GM12878 (cell line): ENCODE measurements at regions not wholly inside any gene's neighbourhood (a gene's known extent, or its start where the extent isn't known, plus 50 kb on each side); places are given as distances from the start of the nearest gene placed in this dataset.

Experiments used
- ATAC-seq: fragments of 200-7000 bp; cut with Tn5 transposase; 3 replicates; pipeline ENCODE4 v1.9.1; 2020; ENCODE audit warnings: mild to moderate bottlenecking, moderate library complexity
- BruUV-seq: library from RNA; stranded (reverse); fragments of 400-500 nt; replicated peaks from 2 replicates; lab custom pipeline; 2021; lab: Mats Ljungman, UMichigan
- CTCF ChIA-PET: fragments of 300-600 bp; sonication (Branson Sonifier 250); formaldehyde crosslinking; extraction: SDS; loops from one replicate; lab custom pipeline; 2021; ENCODE audit warnings: inconsistent platforms; lab: Yijun Ruan, JAX
- POLR2A ChIA-PET: fragments of 350-600 bp; formaldehyde crosslinking; extraction: SDS; loops from one replicate; lab custom pipeline; 2021; ENCODE audit warnings: inconsistent platforms; lab: Charles Lee
- RAD21 ChIA-PET: fragments of 300-600 bp; sonication (Branson Sonifier 250); formaldehyde crosslinking; loops from one replicate; lab custom pipeline; 2023; ENCODE audit warnings: antibody characterized with exemption; ENCODE audit not compliant: unreplicated experiment; lab: Charles Lee
- SMC1A ChIA-PET: fragments of 300-600 bp; sonication (Branson Sonifier 250); formaldehyde crosslinking; loops from one replicate; lab custom pipeline; 2023; ENCODE audit not compliant: unreplicated experiment, uncharacterized antibody; lab: Charles Lee
- DNase-seq: peaks from one replicate; pipeline ENCODE4 v3.0.0-alpha.2; 2011; ENCODE audit warnings: low read depth, low spot score
- FAIRE-seq: peaks from 3 replicates; lab custom pipeline; 2011; peaks lifted over from hg19 to GRCh38; lab: Jason Lieb, UNC
- H2AFZ ChIP-seq: 2 replicates; pipeline ENCODE4 v1.6.0; 2011; ENCODE audit warnings: low read depth, low read length, control low read depth; ENCODE audit not compliant: control insufficient read depth
- H3K27ac ChIP-seq: 2 replicates; pipeline ENCODE4 v1.5.1; 2011; ENCODE audit warnings: control low read depth; ENCODE audit not compliant: control insufficient read depth, insufficient read depth
- H3K27me3 ChIP-seq, 2 experiments: replicated peaks in 1 of 2; 2 replicates each; pipeline versions ENCODE4 v1.6.0 to v1.6.1; 2011; ENCODE audit warnings: low read length in 1 of 2; ENCODE audit not compliant: control insufficient read depth in 2 of 2, insufficient read depth in 2 of 2
- H3K36me3 ChIP-seq, 2 experiments: 2 replicates each; pipeline ENCODE4 v1.5.1; 2011; ENCODE audit warnings: low read length in 1 of 2; ENCODE audit not compliant: control insufficient read depth in 2 of 2, insufficient read depth in 2 of 2
- H3K4me1 ChIP-seq: 2 replicates; pipeline ENCODE4 v1.6.1; 2011; ENCODE audit warnings: mild to moderate bottlenecking, low read length, moderate library complexity, mixed read lengths; ENCODE audit not compliant: control insufficient read depth, insufficient read depth
- H3K4me2 ChIP-seq: 2 replicates; pipeline ENCODE4 v1.6.0; 2011; ENCODE audit warnings: control low read depth; ENCODE audit not compliant: control insufficient read depth, insufficient read depth
- H3K4me3 ChIP-seq: fragments of 200-600 bp; sonication (generic); 2 replicates; pipeline ENCODE4 v1.5.1; 2016
- H3K79me2 ChIP-seq: 2 replicates; pipeline ENCODE4 v1.6.0; 2011; ENCODE audit warnings: low read length; ENCODE audit not compliant: control insufficient read depth, insufficient read depth
- H3K9ac ChIP-seq: 2 replicates; pipeline ENCODE4 v1.8.0; 2011; ENCODE audit warnings: low read length, control low read depth, mixed read lengths; ENCODE audit not compliant: control insufficient read depth, insufficient read depth
- H3K9me3 ChIP-seq: replicated peaks from 3 replicates; pipeline ENCODE4 v1.5.1; 2011; ENCODE audit warnings: mild to moderate bottlenecking, low read length; ENCODE audit not compliant: control insufficient read depth, insufficient read depth
- H4K20me1 ChIP-seq: 2 replicates; pipeline ENCODE4 v1.6.0; 2011; ENCODE audit not compliant: control insufficient read depth, insufficient read depth
- ESRRA ChIP-seq: IDR thresholded peaks from 2 replicates; pipeline ENCODE4 v1.6.1; 2012; ENCODE audit warnings: mild to moderate bottlenecking, low read length, improper control_type of control experiment
- FOS ChIP-seq: IDR thresholded peaks from 3 replicates; pipeline ENCODE4 v1.6.1; 2011; ENCODE audit warnings: borderline replicate concordance; ENCODE audit not compliant: insufficient read length; ENCODE audit errors: extremely low read depth
- FOXK2 ChIP-seq: fragments of 450-650 bp; IDR thresholded peaks from 2 replicates; pipeline ENCODE4 v1.6.1; 2017; ENCODE audit warnings: mild to moderate bottlenecking, moderate library complexity
- IKZF1 ChIP-seq: fragments of 450-650 bp; conservative IDR thresholded peaks from 2 replicates; pipeline ENCODE4 v1.6.1; 2017; ENCODE audit warnings: antibody characterized with exemption, mild to moderate bottlenecking
- KLF5 ChIP-seq: fragments of 450-650 bp; IDR thresholded peaks from 2 replicates; pipeline ENCODE4 v1.6.1; 2014; ENCODE audit warnings: mild to moderate bottlenecking; ENCODE audit not compliant: partially characterized antibody
- LARP7 ChIP-seq: fragments of 450-650 bp; IDR thresholded peaks from 2 replicates; pipeline ENCODE4 v1.6.1; 2017; ENCODE audit warnings: mild to moderate bottlenecking
- NRF1 ChIP-seq: conservative IDR thresholded peaks from 2 replicates; pipeline ENCODE4 v1.6.1; 2011; ENCODE audit warnings: mild to moderate bottlenecking, low read depth, low read length, improper control_type of control experiment
- POLR2AphosphoS5 ChIP-seq: IDR thresholded peaks from 2 replicates; pipeline ENCODE4 v1.6.1; 2011; ENCODE audit warnings: mild to moderate bottlenecking, low read length, inconsistent platforms
- SMAD1 ChIP-seq: fragments of 450-650 bp; IDR thresholded peaks from 2 replicates; pipeline ENCODE4 v1.6.1; 2018; ENCODE audit warnings: mild to moderate bottlenecking, low read depth; ENCODE audit not compliant: partially characterized antibody
- WGBS: methylation state at CpG from one replicate; pipeline ENCODE4 v1.1.6; 2016; ENCODE audit warnings: low lambda C conversion rate; ENCODE audit not compliant: insufficient replicate concordance, insufficient coverage; ENCODE audit errors: missing lambda C conversion rate; 5-methylcytosine and 5-hydroxymethylcytosine counted together
- in situ Hi-C: fragments of 300-500 bp; cut with MboI; formaldehyde crosslinking; loops from 9 replicates; pipeline ENCODE4 v1.14.3; 2018; ENCODE audit warnings: mixed read lengths
- intact Hi-C: fragments of 100-400 bp; cut with micrococcal nuclease; formaldehyde crosslinking; loops from one replicate; pipeline ENCODE4 v1.14.2; 2022; ENCODE audit not compliant: unreplicated experiment
- TF ChIP-seq, protein P1 (sequence below): fragments of 450-650 bp; formaldehyde crosslinking; IDR thresholded peaks from 2 replicates; pipeline ENCODE4 v1.5.0; 2022; ENCODE audit warnings: mild to moderate bottlenecking, missing genetic modification characterization
- TF ChIP-seq, protein P2 (sequence below): fragments of 450-650 bp; IDR thresholded peaks from 2 replicates; pipeline ENCODE4 v1.6.1; 2016; ENCODE audit warnings: mild to moderate bottlenecking
- TF ChIP-seq, protein P3 (sequence below): fragments of 450-650 bp; IDR thresholded peaks from 2 replicates; pipeline ENCODE4 v1.6.1; 2017; ENCODE audit warnings: mild to moderate bottlenecking
- TF ChIP-seq, protein P4 (sequence below): fragments of 450-650 bp; IDR thresholded peaks from 2 replicates; pipeline ENCODE4 v1.6.1; 2014; ENCODE audit warnings: mild to moderate bottlenecking
- TF ChIP-seq, protein P5 (sequence below): fragments of 450-650 bp; IDR thresholded peaks from 2 replicates; pipeline ENCODE4 v1.6.1; 2017; ENCODE audit warnings: mild to moderate bottlenecking, low read depth, inconsistent platforms; ENCODE audit not compliant: poor library complexity, severe bottlenecking

DNA sequence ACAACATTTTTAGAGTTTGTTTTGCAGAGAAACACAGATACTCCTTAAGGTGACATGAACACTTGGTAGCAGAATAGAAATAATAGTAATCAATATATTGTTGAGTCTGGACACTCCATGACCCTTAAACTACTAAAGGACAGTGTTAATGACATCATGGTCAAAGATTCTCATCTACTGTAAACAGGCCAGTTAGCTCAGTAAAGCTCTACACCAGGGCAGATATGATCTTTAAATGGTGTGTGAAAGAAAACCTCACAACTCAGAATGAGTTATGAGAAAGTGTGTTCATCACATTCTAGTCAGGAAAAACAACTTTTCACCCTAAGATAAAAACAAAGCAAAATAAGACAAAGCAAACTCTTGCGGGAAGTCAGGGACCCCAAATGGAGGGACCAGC is 58.1 kb upstream of the ADAMTS5 start:
- no peak overlapping the region for H3K4me2 ChIP-seq
- no peak overlapping the region for H2AFZ ChIP-seq
- 94% methylated on average over 1 of the region's 1 CpG for WGBS
- no TSS peak for BruUV-seq
- H4K20me1 ChIP-seq, result no peaks in the 10 kb centered on the region
- no peaks in the 10 kb centered on the region for H3K79me2 ChIP-seq
- no peak overlapping the region for H3K27ac ChIP-seq
- no peak overlapping the region for H3K9ac ChIP-seq
- POLR2A ChIA-PET, result no interaction called here
- CTCF ChIA-PET, result no interaction called here
- no peak for TF ChIP-seq KLF5
- no peak for TF ChIP-seq POLR2AphosphoS5
- TF ChIP-seq, protein P1, sequence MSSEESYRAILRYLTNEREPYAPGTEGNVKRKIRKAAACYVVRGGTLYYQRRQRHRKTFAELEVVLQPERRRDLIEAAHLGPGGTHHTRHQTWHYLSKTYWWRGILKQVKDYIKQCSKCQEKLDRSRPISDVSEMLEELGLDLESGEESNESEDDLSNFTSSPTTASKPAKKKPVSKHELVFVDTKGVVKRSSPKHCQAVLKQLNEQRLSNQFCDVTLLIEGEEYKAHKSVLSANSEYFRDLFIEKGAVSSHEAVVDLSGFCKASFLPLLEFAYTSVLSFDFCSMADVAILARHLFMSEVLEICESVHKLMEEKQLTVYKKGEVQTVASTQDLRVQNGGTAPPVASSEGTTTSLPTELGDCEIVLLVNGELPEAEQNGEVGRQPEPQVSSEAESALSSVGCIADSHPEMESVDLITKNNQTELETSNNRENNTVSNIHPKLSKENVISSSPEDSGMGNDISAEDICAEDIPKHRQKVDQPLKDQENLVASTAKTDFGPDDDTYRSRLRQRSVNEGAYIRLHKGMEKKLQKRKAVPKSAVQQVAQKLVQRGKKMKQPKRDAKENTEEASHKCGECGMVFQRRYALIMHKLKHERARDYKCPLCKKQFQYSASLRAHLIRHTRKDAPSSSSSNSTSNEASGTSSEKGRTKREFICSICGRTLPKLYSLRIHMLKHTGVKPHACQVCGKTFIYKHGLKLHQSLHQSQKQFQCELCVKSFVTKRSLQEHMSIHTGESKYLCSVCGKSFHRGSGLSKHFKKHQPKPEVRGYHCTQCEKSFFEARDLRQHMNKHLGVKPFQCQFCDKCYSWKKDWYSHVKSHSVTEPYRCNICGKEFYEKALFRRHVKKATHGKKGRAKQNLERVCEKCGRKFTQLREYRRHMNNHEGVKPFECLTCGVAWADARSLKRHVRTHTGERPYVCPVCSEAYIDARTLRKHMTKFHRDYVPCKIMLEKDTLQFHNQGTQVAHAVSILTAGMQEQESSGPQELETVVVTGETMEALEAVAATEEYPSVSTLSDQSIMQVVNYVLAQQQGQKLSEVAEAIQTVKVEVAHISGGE (CRISPR knock-in tag), result no peak
- TF ChIP-seq, protein P2, sequence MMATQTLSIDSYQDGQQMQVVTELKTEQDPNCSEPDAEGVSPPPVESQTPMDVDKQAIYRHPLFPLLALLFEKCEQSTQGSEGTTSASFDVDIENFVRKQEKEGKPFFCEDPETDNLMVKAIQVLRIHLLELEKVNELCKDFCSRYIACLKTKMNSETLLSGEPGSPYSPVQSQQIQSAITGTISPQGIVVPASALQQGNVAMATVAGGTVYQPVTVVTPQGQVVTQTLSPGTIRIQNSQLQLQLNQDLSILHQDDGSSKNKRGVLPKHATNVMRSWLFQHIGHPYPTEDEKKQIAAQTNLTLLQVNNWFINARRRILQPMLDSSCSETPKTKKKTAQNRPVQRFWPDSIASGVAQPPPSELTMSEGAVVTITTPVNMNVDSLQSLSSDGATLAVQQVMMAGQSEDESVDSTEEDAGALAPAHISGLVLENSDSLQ, result no peak
- TF ChIP-seq, protein P3, sequence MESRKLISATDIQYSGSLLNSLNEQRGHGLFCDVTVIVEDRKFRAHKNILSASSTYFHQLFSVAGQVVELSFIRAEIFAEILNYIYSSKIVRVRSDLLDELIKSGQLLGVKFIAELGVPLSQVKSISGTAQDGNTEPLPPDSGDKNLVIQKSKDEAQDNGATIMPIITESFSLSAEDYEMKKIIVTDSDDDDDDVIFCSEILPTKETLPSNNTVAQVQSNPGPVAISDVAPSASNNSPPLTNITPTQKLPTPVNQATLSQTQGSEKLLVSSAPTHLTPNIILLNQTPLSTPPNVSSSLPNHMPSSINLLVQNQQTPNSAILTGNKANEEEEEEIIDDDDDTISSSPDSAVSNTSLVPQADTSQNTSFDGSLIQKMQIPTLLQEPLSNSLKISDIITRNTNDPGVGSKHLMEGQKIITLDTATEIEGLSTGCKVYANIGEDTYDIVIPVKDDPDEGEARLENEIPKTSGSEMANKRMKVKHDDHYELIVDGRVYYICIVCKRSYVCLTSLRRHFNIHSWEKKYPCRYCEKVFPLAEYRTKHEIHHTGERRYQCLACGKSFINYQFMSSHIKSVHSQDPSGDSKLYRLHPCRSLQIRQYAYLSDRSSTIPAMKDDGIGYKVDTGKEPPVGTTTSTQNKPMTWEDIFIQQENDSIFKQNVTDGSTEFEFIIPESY, result no peak
- TF ChIP-seq, protein P4, sequence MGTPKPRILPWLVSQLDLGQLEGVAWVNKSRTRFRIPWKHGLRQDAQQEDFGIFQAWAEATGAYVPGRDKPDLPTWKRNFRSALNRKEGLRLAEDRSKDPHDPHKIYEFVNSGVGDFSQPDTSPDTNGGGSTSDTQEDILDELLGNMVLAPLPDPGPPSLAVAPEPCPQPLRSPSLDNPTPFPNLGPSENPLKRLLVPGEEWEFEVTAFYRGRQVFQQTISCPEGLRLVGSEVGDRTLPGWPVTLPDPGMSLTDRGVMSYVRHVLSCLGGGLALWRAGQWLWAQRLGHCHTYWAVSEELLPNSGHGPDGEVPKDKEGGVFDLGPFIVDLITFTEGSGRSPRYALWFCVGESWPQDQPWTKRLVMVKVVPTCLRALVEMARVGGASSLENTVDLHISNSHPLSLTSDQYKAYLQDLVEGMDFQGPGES, result no peak
- TF ChIP-seq, protein P5, sequence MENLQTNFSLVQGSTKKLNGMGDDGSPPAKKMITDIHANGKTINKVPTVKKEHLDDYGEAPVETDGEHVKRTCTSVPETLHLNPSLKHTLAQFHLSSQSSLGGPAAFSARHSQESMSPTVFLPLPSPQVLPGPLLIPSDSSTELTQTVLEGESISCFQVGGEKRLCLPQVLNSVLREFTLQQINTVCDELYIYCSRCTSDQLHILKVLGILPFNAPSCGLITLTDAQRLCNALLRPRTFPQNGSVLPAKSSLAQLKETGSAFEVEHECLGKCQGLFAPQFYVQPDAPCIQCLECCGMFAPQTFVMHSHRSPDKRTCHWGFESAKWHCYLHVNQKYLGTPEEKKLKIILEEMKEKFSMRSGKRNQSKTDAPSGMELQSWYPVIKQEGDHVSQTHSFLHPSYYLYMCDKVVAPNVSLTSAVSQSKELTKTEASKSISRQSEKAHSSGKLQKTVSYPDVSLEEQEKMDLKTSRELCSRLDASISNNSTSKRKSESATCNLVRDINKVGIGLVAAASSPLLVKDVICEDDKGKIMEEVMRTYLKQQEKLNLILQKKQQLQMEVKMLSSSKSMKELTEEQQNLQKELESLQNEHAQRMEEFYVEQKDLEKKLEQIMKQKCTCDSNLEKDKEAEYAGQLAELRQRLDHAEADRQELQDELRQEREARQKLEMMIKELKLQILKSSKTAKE, result no peak
- no peak for TF ChIP-seq SMAD1
- TF ChIP-seq IKZF1, result no peak
- TF ChIP-seq FOS, result no peak
- TF ChIP-seq FOXK2, result no peak
- TF ChIP-seq NRF1, result no peak
- no peak for TF ChIP-seq LARP7
- TF ChIP-seq ESRRA, result no peak
- in situ Hi-C loops (no loop called here), intact Hi-C loops (no loop called here)
- no peak for ATAC-seq
- H3K9me3 ChIP-seq, result no peaks in the 10 kb centered on the region
- SMC1A ChIA-PET, result no interaction called here
- RAD21 ChIA-PET, result no interaction called here
- FAIRE-seq, result no peak
- H3K36me3 ChIP-seq, result no peaks in the 10 kb centered on the region
- no peaks in the 10 kb centered on the region for H3K27me3 ChIP-seq
- DNase-seq, result no peak
- H3K4me3 ChIP-seq, result no peak overlapping the region
- H3K4me1 ChIP-seq, result no peaks in the 10 kb centered on the region
